Right lobe of liver (tissue), 4 donors: ENCODE measurements at regions not wholly inside any gene's neighbourhood (a gene's known extent, or its start where the extent isn't known, plus 50 kb on each side); places are given as distances from the start of the nearest gene placed in this dataset.

Experiments used
- POLR2A ChIP-seq: fragments of 450-650 bp; IDR thresholded peaks from one replicate; pipeline ENCODE4 v1.6.1; 2017; ENCODE audit warnings: antibody characterized with exemption, mild to moderate bottlenecking
- TF ChIP-seq, protein P1 (sequence below), 4 donors: fragments of 200-600 bp in 3 of 4; fragments of 450-650 bp in 1 of 4; IDR thresholded peaks; one replicate each; pipeline versions ENCODE4 v1.5.1 to v1.8.0; 2016 to 2022; ENCODE audit warnings: antibody characterized with exemption in 4 of 4, mild to moderate bottlenecking in 2 of 4
- donor health status: DM: no; HTN: no; CAD: no.
- donor health status: DM: no; HTN: no; CAD: no.
- donor health status: DM: no; HTN: yes; CAD: no.

DNA sequence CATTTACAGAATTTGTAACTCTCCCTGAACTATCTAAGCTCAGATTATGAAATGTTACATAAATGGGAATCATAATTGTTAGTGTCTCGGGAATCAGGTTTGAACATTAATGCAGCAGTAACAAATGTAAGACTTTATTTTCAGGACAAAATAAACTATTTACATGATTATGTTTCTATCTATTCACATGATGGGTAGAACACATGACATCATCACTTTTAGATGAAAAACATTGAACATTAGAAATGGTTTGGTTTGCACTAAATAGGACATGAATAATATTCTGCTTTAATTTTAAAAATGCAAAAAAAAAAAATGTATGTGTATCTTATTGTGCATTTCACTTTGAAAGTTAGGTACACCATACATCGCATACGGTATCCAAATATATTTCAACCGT is 745.5 kb upstream of the POT1 start:
- TF ChIP-seq, protein P1, sequence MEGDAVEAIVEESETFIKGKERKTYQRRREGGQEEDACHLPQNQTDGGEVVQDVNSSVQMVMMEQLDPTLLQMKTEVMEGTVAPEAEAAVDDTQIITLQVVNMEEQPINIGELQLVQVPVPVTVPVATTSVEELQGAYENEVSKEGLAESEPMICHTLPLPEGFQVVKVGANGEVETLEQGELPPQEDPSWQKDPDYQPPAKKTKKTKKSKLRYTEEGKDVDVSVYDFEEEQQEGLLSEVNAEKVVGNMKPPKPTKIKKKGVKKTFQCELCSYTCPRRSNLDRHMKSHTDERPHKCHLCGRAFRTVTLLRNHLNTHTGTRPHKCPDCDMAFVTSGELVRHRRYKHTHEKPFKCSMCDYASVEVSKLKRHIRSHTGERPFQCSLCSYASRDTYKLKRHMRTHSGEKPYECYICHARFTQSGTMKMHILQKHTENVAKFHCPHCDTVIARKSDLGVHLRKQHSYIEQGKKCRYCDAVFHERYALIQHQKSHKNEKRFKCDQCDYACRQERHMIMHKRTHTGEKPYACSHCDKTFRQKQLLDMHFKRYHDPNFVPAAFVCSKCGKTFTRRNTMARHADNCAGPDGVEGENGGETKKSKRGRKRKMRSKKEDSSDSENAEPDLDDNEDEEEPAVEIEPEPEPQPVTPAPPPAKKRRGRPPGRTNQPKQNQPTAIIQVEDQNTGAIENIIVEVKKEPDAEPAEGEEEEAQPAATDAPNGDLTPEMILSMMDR (IDR thresholded peaks at IDR 0.05) = no peak
- TF ChIP-seq POLR2A = no peak
